HUES64 (cell line): ENCODE measurements at regions not wholly inside any gene's neighbourhood (a gene's known extent, or its start where the extent isn't known, plus 50 kb on each side); places are given as distances from the start of the nearest gene placed in this dataset.

Experiments
- H3K27ac ChIP-seq: 2 replicates; pipeline ENCODE4 v1.7.0; 2013; ENCODE audit warnings: low read depth, low read length, inconsistent platforms
- H3K27me3 ChIP-seq: 2 replicates; pipeline ENCODE4 v1.6.1; 2013; ENCODE audit warnings: mild to moderate bottlenecking, low read length; ENCODE audit not compliant: insufficient read depth
- H3K36me3 ChIP-seq: 2 replicates; pipeline ENCODE4 v1.6.1; 2013; ENCODE audit warnings: mild to moderate bottlenecking, low read length; ENCODE audit not compliant: insufficient read depth
- H3K4me1 ChIP-seq: 2 replicates; pipeline ENCODE4 v1.6.1; 2013; ENCODE audit warnings: mild to moderate bottlenecking, low read length, moderate library complexity; ENCODE audit not compliant: insufficient read depth
- H3K4me3 ChIP-seq: 2 replicates; pipeline ENCODE4 v1.5.1; 2013; ENCODE audit warnings: mild to moderate bottlenecking, low read length, moderate library complexity
- H3K9ac ChIP-seq: 2 replicates; pipeline ENCODE4 v1.6.1; 2013; ENCODE audit warnings: mild to moderate bottlenecking, low read depth, low read length
- H3K9me3 ChIP-seq: 2 replicates; pipeline ENCODE4 v1.6.1; 2013; ENCODE audit warnings: low read depth, low read length; ENCODE audit not compliant: insufficient read depth
- WGBS: fragments of 150-250, 120-280 bp; methylation state at CpG from one replicate; pipeline ENCODE4 v1.1.7; 2013; ENCODE audit warnings: missing lambda C conversion rate; 5-methylcytosine and 5-hydroxymethylcytosine counted together

DNA sequence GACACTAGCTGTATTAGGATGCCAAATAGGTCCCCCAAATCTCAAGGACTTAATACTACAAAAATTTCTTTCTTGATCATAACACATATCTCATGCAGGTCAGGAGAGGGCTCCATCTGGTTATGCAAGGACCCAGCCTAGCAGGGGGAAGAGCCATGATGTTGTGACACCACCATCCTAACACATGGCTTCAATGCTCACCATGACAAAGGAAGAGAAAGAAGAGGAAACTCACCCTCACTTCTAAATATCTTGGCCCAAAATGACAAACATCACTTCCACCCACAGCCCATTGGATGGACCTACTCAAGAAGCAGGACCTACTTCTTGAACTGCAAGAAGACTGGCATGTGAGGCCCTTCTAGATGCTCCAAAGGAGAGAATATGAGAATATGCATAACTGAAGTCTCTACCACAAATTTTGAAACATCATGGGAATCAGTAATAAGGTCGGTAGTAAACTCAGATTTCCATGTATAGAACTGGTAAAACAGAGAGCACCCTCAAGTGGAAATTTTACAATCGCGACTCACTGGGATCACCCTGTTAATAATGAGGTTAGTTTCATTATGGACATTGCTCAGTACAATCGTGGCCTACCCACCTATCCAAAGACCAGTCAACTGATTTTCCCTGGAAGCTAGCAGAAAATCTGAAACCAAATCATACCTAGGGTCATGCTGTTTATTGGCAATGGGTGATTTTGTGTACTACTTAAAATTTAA is 308.2 kb downstream of the ACTL7B start:
- Histone ChIP-seq H3K27me3 (no peaks in the 10 kb centered on the region), H3K27ac (no peak overlapping the region), H3K4me1 (peaks cover 20% of the 10 kb centered on the region), H3K36me3 (no peaks in the 10 kb centered on the region), H3K9ac (no peak overlapping the region), H3K4me3 (no peak overlapping the region), H3K9me3 (no peaks in the 10 kb centered on the region)
- 92% methylated on average over 4 of the region's 4 CpGs for WGBS

DNA sequence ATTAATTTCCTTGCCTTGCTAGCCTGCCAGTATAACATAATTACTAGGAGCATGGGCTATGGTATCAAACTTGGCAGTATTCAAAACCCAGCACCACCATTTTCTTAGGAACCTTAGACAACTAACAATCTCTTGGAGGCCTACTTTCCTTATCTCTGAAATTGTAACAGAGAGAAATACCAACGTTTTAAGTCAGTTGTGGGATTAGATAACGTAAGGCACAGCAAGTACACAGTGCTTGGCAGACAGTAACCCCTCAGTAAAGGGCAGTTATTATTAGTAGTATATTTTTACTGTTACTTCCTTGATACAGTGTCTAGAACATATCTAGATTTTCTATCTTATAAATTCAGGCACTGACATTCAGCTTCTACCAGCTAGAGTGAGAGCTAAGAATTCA is 309.6 kb downstream of the ACTL7B start:
- 100% methylated on average over 1 of the region's 2 CpGs for WGBS
- Histone ChIP-seq H3K9ac (no peak overlapping the region), H3K27ac (no peak overlapping the region), H3K27me3 (no peaks in the 10 kb centered on the region), H3K4me1 (peaks cover 17% of the 10 kb centered on the region), H3K36me3 (no peaks in the 10 kb centered on the region), H3K9me3 (no peaks in the 10 kb centered on the region), H3K4me3 (no peak overlapping the region)

DNA sequence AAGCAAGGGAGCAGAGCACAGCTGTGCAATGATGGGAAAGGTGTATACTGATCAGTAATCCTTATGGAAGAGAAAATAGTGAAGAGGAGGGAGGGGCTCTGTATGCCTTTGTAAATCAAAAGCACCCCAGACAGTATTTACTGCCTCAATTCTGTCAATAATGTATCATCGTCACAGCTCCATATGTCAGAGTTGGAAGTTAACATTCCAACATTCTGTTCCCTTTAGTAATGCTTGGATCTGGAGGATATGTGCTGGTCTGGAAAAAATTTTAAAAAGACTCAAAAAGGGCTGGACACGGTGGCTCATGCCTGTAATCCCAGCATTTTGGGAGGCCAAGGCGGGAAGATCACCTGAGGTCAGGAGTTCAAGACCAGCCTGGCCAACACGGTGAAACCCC is 310.4 kb downstream of the ACTL7B start:
- Histone ChIP-seq H3K27ac (no peak overlapping the region), H3K36me3 (no peaks in the 10 kb centered on the region), H3K4me1 (peaks cover 17% of the 10 kb centered on the region), H3K4me3 (no peak overlapping the region), H3K27me3 (no peaks in the 10 kb centered on the region), H3K9me3 (no peaks in the 10 kb centered on the region), H3K9ac (no peak overlapping the region)
- 91% methylated on average over 4 of the region's 4 CpGs for WGBS

DNA sequence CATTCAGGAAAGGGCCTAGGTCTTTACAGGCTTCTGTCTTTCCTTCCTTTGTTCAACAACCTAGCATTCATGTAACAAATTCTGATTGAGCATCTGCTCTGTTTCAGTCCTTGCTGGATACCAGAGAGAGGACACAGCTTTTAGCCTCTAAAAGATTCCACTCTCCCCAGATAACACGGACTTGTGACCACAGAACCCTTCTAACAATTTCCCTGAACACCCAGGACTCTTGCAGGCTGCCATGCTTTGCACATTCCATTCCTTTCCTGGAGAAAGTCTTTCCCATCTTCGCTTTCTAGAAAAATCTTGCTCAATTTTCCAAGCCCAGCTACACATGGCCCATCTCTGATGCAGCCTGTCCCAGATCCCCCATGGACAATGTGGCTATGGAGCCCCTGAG is 310.9 kb downstream of the ACTL7B start:
- 91% methylated on average over 2 of the region's 2 CpGs for WGBS

DNA sequence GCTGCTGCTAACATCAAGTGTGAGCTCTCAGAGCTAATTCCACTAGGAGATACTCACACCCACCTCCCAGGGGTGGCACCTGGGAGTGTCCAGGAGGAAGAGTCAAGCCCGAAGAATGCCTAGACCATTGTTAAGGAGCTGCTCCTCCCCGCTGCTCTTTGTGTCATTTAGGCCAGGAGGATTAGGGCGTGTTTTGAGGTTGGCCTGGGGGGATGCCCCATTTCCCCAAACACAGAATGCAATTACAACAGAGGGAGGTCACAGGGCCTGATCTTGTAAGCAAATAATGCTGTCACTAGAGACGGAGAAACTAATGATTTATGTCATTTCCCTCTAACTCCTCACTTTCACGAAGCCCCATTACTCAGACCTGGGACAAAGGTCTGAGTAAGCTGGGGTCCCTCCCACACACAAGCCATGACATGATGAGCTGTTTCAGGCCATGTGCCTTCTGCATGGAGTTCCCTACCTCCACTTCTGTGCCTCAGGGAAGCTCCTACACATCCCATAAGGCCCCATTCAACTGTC is 312.5 kb downstream of the ACTL7B start:
- Histone ChIP-seq H3K27ac (no peak overlapping the region), H3K9ac (no peak overlapping the region), H3K36me3 (no peaks in the 10 kb centered on the region), H3K27me3 (no peaks in the 10 kb centered on the region), H3K9me3 (0 out of 2 replicates have a peak, but pooled peaks cover 2% of the 10 kb centered on the region), H3K4me3 (0 out of 2 replicates have a peak overlapping the region, but pooled peaks have one; percentile 5), H3K4me1 (peaks cover 10% of the 10 kb centered on the region; the same call in 1 of the 2 replicates)
- WGBS, result 45% methylated on average over 5 of the region's 5 CpGs

More for the DNA sequence above, 310.9 kb downstream of the ACTL7B start:
- Histone ChIP-seq H3K27me3 (no peaks in the 10 kb centered on the region), H3K4me3 (no peak overlapping the region), H3K9me3 (no peaks in the 10 kb centered on the region), H3K36me3 (no peaks in the 10 kb centered on the region), H3K27ac (no peak overlapping the region), H3K4me1 (peaks cover 17% of the 10 kb centered on the region), H3K9ac (no peak overlapping the region)

DNA sequence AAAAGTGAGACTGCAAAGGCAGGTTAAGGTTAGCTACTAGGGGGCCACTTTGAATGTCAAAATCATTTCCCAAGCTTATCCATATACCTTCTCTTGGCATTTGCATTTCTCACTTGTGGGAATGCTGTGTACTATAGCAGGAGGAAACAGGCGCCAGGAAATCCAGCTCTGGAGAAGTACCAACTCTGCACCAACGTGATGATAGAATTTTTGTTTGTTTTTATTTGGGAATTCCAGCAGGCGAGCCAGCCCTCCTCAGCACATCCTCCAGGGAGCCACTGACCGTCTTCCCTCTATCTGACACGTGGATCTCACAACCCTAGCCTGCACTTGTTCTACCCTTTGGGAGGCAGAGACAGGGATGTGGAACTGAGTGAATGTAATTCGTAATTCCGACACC is 318.0 kb downstream of the ACTL7B start:
- 91% methylated on average over 7 of the region's 7 CpGs for WGBS
- H3K36me3 ChIP-seq, result no peaks in the 10 kb centered on the region
- 0 out of 2 replicates have a peak, but pooled peaks cover under 1% of the 10 kb centered on the region for H3K4me1 ChIP-seq
- no peak overlapping the region for H3K4me3 ChIP-seq
- H3K27ac ChIP-seq, result no peak overlapping the region
- no peak overlapping the region for H3K9ac ChIP-seq
- H3K27me3 ChIP-seq, result no peaks in the 10 kb centered on the region
- 0 out of 2 replicates have a peak, but pooled peaks cover 2% of the 10 kb centered on the region for H3K9me3 ChIP-seq

DNA sequence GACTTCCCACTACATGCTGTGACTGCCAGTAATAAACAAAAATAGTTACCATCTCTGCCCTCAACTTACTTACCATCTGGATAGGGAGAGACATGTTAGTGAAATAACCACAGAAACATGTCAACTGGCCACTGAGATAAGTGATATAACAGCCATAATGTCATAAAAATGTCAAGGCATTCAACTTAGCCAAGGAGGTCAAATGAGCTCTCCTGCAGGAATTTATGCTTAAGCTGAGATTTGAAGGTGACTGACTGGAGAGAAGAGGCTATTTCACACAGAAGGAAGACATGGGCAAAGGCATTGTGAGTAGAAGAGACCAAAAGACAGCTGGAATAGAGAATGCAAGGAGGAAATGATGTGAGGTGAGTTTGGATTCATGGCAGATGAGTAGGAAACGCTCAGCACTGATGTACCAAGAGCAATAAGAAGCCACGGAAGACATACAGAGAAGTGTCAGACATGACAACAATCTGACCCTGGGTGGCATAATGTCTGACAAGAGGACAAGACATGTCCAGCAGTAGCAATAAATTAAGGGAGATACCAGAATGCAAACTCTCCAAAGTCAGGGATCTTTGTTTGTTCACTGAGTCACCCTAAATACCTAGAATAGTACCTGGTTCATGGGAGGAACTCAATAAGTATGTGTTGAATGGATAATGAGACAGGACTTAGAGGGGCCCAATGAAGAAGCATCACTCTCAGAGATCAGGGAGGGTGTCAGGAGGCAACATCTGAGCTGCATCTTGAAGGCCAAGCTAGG is 318.8 kb downstream of the ACTL7B start:
- 0 out of 2 replicates have a peak, but pooled peaks cover 2% of the 10 kb centered on the region for H3K9me3 ChIP-seq
- H3K36me3 ChIP-seq, result no peaks in the 10 kb centered on the region
- 94% methylated on average over 2 of the region's 2 CpGs for WGBS
- H3K9ac ChIP-seq, result no peak overlapping the region
- H3K4me3 ChIP-seq, result no peak overlapping the region
- no peaks in the 10 kb centered on the region for H3K27me3 ChIP-seq
- H3K4me1 ChIP-seq, result no peaks in the 10 kb centered on the region
- H3K27ac ChIP-seq, result no peak overlapping the region

DNA sequence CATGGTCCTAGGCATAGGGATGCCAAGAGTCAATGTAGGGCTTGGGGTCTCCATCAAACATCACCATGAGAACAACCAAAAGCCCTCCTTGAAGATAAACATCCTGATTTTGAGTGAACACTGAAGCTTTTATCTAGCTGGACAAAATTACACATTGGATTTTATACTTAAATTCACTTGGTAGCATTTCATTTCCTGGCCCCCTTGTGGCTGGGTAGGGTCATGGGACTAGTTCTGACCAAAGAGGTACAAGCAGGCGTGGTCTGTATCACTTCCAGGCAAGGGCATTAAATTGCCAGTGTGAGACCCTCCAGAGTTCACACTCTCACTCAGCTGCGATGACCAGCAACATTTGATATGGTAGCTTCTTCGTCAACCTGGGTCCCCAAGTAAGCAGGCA is 320.3 kb downstream of the ACTL7B start:
- Histone ChIP-seq H3K9me3 (0 out of 2 replicates have a peak, but pooled peaks cover 2% of the 10 kb centered on the region), H3K4me1 (no peaks in the 10 kb centered on the region), H3K27me3 (no peaks in the 10 kb centered on the region), H3K9ac (no peak overlapping the region), H3K4me3 (no peak overlapping the region), H3K27ac (no peak overlapping the region), H3K36me3 (no peaks in the 10 kb centered on the region)
- WGBS, result 90% methylated on average over 3 of the region's 3 CpGs

DNA sequence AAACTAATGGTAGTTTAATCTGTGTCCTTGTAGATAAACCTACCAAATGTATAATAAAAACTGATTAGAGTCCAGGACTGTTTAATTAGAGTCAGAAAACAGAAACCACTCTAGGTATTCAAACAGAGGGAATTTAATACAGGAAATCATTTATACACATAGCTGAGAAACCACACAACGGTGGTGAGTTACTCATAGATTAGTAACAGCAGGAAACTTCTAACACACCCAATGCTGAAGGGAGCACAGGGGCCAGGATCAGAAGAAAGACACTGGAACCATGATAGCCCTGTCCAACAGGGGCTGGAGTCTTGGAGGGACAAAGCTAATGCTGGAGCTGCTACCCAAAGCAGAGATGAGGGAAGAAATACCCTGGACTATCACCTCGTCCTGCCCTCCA is 321.0 kb downstream of the ACTL7B start:
- 81% methylated on average over 2 of the region's 2 CpGs for WGBS
- Histone ChIP-seq H3K9me3 (0 out of 2 replicates have a peak, but pooled peaks cover 2% of the 10 kb centered on the region), H3K27ac (no peak overlapping the region), H3K27me3 (no peaks in the 10 kb centered on the region), H3K36me3 (no peaks in the 10 kb centered on the region), H3K9ac (no peak overlapping the region), H3K4me1 (no peaks in the 10 kb centered on the region), H3K4me3 (no peak overlapping the region)

DNA sequence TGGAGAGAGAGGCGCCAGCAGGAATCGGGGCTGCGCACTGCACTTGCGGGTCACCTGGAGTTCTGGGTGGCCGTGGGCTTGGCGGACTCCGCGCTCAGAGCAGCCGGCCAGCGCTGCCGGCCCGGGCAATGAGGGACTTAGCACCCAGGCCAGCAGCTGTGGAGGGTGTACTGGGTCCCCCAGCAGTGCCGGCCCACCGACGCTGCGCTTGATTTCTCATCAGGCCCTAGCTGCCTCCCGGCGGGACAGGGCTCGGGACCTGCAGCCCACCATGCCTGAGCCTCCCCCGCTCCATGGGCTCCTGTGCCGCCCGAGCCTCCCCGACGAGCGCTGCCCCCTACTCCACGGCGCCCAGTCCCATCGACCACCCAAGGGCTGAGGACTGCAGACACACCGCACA is 325.6 kb downstream of the ACTL7B start:
- Histone ChIP-seq H3K27me3 (no peaks in the 10 kb centered on the region), H3K4me3 (no peak overlapping the region), H3K36me3 (no peaks in the 10 kb centered on the region), H3K27ac (no peak overlapping the region), H3K9me3 (no peaks in the 10 kb centered on the region), H3K4me1 (no peaks in the 10 kb centered on the region), H3K9ac (no peak overlapping the region)
- WGBS, result 96% methylated on average over 29 of the region's 29 CpGs

DNA sequence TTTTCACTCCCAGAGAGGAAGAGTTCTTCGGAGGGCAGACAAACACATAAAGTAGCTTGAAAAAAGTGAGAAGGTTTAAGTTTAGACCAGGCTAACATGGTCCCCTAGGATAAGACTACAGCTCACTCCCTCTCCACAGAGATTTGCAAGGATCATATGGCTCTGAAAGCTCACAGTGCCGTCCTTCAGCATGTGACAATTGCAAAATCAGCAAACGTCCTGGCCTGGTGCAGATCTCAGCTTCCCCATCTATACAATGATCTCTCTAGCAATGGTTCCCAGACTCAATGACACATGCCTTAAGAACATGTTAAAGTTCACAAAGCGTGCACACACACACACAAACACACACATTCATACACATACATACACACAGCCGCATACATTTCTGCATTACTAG is 327.6 kb downstream of the ACTL7B start:
- Histone ChIP-seq H3K36me3 (no peaks in the 10 kb centered on the region), H3K4me1 (no peaks in the 10 kb centered on the region), H3K27me3 (no peaks in the 10 kb centered on the region), H3K9ac (no peak overlapping the region), H3K27ac (no peak overlapping the region), H3K9me3 (no peaks in the 10 kb centered on the region), H3K4me3 (no peak overlapping the region)
- 87% methylated on average over 5 of the region's 5 CpGs for WGBS
